Thyroid gland (tissue), 4 donors: ENCODE measurements at regions not wholly inside any gene's neighbourhood (a gene's known extent, or its start where the extent isn't known, plus 50 kb on each side); places are given as distances from the start of the nearest gene placed in this dataset.

Experiments used
- DNase-seq, 2 donors: peaks; one replicate each; pipeline ENCODE4 v3.0.0-alpha.2; 2019
- H3K27ac ChIP-seq, 3 donors: fragments of 200-600 bp; sonication (generic); 1 replicate in 2 of 3; 2 replicates in 1 of 3; pipeline ENCODE4 v1.5.1; 2016 to 2019; ENCODE audit warnings: mild to moderate bottlenecking in 1 of 3, moderate library complexity in 1 of 3
- H3K27me3 ChIP-seq: fragments of 200-600 bp; sonication (generic); one replicate; pipeline ENCODE4 v1.5.1; 2019
- H3K36me3 ChIP-seq, 2 donors: fragments of 200-600 bp; sonication (generic); one replicate each; pipeline ENCODE4 v1.5.1; 2016 to 2019
- H3K4me1 ChIP-seq, 2 donors: fragments of 200-600 bp; sonication (generic); one replicate each; pipeline ENCODE4 v1.5.1; 2017 to 2019
- H3K4me3 ChIP-seq, 3 donors: fragments of 200-600 bp; sonication (generic); replicated peaks in 1 of 3; 1 replicate in 2 of 3; 2 replicates in 1 of 3; pipeline ENCODE4 v1.5.1; 2016; ENCODE audit warnings: mild to moderate bottlenecking in 1 of 3
- H3K9me3 ChIP-seq: fragments of 200-600 bp; sonication (generic); one replicate; pipeline ENCODE4 v1.5.1; 2017
- POLR2A ChIP-seq, 2 donors: fragments of 450-650 bp; IDR thresholded peaks; one replicate each; pipeline ENCODE4 v1.6.1; 2017; ENCODE audit warnings: antibody characterized with exemption in 2 of 2, mild to moderate bottlenecking in 2 of 2, moderate library complexity in 1 of 2
- WGBS, 2 donors: methylation state at CpG; one replicate each; pipeline ENCODE4 v1.1.5; 2017; 5-methylcytosine and 5-hydroxymethylcytosine counted together
- intact Hi-C: fragments of 100-400 bp; cut with DNase I; formaldehyde crosslinking; loops from one replicate; pipeline ENCODE4 v1.15.1; 2023
- TF ChIP-seq, protein P1 (sequence below), 6 experiments: fragments of 200-600 bp in 3 of 6; fragments of 450-650 bp in 3 of 6; sonication (generic) in 3 of 6; IDR thresholded peaks; one replicate each; pipeline ENCODE4 v1.5.1; 2016 to 2019; ENCODE audit warnings: antibody characterized with exemption in 6 of 6, mild to moderate bottlenecking in 2 of 6, inconsistent platforms in 1 of 6, moderate library complexity in 1 of 6

DNA sequence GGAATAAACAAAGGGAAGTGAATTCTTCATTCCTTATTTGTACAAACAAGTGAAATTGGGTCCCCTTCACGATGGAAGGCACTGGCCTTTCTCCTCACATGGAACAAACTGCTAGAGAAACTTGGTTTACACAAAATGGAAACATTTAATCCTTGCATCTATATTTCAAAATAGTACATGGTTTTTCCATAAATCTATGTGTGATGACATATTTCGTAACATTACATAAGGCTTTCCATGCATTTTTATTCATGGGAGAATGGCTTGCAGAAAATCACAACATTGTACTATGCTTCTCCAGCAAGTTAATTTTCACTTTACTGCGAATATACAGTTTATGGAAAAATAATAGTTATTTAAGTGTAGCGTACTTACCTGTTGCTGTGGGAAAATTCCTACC lies 81.0 kb upstream of the CDIN1 start:
- Histone ChIP-seq H3K4me1 (no peaks in the 10 kb centered on the region), H3K27ac (no peak overlapping the region), H3K9me3 (no peaks in the 10 kb centered on the region), H3K4me3 (no peak overlapping the region), H3K27me3 (no peaks in the 10 kb centered on the region), H3K36me3 (no peaks in the 10 kb centered on the region)
- no peak for TF ChIP-seq POLR2A (IDR thresholded peaks at IDR 0.05)
- TF ChIP-seq, protein P1, sequence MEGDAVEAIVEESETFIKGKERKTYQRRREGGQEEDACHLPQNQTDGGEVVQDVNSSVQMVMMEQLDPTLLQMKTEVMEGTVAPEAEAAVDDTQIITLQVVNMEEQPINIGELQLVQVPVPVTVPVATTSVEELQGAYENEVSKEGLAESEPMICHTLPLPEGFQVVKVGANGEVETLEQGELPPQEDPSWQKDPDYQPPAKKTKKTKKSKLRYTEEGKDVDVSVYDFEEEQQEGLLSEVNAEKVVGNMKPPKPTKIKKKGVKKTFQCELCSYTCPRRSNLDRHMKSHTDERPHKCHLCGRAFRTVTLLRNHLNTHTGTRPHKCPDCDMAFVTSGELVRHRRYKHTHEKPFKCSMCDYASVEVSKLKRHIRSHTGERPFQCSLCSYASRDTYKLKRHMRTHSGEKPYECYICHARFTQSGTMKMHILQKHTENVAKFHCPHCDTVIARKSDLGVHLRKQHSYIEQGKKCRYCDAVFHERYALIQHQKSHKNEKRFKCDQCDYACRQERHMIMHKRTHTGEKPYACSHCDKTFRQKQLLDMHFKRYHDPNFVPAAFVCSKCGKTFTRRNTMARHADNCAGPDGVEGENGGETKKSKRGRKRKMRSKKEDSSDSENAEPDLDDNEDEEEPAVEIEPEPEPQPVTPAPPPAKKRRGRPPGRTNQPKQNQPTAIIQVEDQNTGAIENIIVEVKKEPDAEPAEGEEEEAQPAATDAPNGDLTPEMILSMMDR (IDR thresholded peaks at IDR 0.05) = no peak
- WGBS, 2 donors = 86 to 89% methylated on average over 4 of the region's 4 CpGs
- no peak for DNase-seq
- intact Hi-C loops = no loop called here

DNA sequence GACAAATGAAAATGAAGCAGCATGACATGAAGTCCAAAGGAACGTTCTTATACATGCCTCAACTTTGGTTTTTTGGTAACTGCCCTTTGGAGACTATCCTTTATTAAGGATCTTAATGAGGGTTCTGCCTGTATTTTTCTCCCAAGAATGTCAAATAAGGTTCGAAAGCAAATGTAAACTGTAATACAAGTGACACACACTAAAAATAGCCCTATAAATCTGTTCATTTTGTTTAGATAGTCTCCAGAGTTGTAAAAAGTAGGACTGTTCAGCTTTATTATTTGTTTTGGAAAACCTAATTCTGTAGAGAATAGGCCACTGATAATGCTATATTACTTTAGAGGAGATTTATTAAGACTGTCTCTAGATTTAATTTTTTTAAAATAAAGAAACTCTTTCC lies 80.5 kb upstream of the CDIN1 start:
- WGBS, 2 donors = 74 to 78% methylated on average over 2 of the region's 2 CpGs
- H3K4me3 ChIP-seq = no peak overlapping the region
- TF ChIP-seq POLR2A (IDR thresholded peaks at IDR 0.05) = no peak
- TF ChIP-seq, protein P1 (IDR thresholded peaks at IDR 0.05) = no peak
- no peaks in the 10 kb centered on the region for H3K27me3 ChIP-seq
- no peak for DNase-seq
- intact Hi-C loops = no loop called here
- no peaks in the 10 kb centered on the region for H3K9me3 ChIP-seq
- no peaks in the 10 kb centered on the region for H3K4me1 ChIP-seq
- H3K27ac ChIP-seq = no peak overlapping the region
- H3K36me3 ChIP-seq = no peaks in the 10 kb centered on the region

DNA sequence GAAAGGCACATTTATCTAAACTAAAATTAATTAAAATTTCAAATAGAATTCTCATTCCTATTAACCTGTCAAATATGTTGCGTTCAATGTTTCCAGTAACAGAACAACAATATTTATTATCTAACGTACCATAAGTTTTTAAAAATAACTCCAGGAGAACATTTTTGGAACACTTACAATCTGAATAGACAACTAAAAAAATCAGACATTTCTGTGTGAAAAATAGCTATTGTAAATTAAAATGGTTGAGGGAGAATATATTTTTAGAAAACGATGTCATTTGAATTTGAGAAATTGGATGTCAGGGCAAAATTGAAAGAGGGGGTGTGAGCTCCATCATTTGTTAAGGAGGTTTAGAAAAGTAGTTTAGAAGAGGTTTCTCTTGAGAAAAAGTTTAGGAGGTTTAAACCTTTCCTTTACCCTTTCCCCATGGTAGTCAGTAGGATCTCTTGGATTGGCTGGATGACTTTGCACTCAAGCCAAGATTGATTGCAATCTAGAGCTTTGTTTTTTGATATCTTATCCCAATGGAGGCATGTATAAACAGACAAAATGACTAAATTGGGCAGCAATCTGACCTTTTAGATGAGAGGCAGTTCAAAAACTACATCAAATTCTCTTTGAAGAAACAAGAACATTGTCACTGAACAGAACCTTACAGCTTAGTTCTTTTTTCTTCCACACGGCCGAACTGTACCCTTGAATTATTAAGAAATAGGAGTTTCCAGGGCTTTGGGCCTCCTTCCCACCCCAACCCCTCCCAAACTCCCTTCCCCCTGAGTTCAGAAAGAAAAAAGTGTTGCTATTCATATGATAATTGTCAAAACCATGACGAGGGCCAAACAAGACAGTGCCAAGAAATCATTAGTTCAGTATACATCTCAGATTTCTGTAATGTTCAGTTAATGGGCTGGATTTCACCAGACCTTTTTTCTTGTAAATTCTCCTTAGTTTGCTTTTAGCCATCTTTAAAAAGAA lies 79.7 kb upstream of the CDIN1 start:
- intact Hi-C loops = no loop called here
- Histone ChIP-seq H3K36me3 (no peaks in the 10 kb centered on the region), H3K9me3 (no peaks in the 10 kb centered on the region), H3K4me3 (no peak overlapping the region), H3K27ac (no peak overlapping the region), H3K27me3 (no peaks in the 10 kb centered on the region), H3K4me1 (no peaks in the 10 kb centered on the region)
- WGBS, 2 donors = 70 to 73% methylated on average over 6 of the region's 6 CpGs
- no peak for DNase-seq
- TF ChIP-seq, protein P1 (IDR thresholded peaks at IDR 0.05) = no peak
- no peak for TF ChIP-seq POLR2A (IDR thresholded peaks at IDR 0.05)

DNA sequence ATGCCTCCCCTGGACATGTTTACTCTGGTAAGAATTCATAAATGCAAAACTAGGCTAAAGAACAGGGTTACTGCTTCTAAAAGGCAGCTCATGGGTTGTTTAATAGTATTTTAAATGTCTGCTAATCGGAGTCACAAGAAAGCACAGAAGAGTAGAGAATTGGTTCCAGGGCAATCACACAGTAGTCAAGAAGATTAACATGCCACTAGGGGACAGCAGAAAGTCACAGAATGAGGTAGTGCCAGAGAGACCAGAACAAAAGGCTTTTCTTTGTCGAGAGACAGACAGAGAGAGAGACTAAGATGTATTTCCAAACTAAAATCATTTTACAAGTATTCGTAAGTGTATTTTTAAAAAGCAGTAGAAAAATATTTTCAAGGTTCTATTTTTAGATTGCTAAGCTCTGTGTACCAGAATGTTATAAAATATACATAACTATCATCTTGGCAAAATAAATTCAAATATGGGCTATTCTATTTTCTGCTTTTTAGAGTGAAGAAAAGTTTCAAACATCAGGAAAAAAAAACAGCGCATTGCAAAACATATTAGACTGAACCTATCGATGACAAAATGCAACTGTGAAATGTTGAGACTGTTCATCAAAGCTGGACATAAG lies 78.3 kb upstream of the CDIN1 start:
- no peaks in the 10 kb centered on the region for H3K4me1 ChIP-seq
- intact Hi-C loops = no loop called here
- WGBS, 2 donors = 33 to 34% methylated on average over 5 of the region's 5 CpGs
- peak in 1 of 2 donors; percentile 1 for DNase-seq
- TF ChIP-seq POLR2A (IDR thresholded peaks at IDR 0.05) = no peak
- TF ChIP-seq, protein P1 (IDR thresholded peaks at IDR 0.05) = peak; percentile 22 to 82 (median 62)
- no peaks in the 10 kb centered on the region for H3K36me3 ChIP-seq
- H3K27me3 ChIP-seq = no peaks in the 10 kb centered on the region
- H3K9me3 ChIP-seq = no peaks in the 10 kb centered on the region
- no peak overlapping the region for H3K27ac ChIP-seq
- no peak overlapping the region for H3K4me3 ChIP-seq

DNA sequence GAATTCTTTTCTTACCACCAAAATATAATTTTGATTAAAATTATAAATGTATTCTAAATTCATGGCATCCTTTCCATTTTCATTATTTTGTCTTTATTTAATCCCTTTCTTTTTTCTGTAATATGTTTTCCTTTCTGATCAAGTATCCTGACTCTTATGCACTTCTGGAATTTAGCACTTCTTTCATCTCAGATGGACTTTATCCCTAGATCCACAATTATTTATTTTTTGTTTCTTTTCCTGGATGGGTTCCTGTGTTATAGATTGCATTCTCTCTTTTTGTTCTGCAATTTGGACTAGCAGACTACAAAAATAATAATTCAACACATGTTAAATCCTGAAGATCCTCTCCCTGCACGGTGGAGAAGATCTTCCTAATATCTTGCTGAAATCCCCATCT lies 76.9 kb upstream of the CDIN1 start:
- Histone ChIP-seq H3K27me3 (no peaks in the 10 kb centered on the region), H3K4me1 (no peaks in the 10 kb centered on the region), H3K36me3 (no peaks in the 10 kb centered on the region), H3K4me3 (no peak overlapping the region), H3K9me3 (no peaks in the 10 kb centered on the region), H3K27ac (no peak overlapping the region)
- no peak for DNase-seq
- intact Hi-C loops = no loop called here
- TF ChIP-seq, protein P1 (IDR thresholded peaks at IDR 0.05) = no peak
- no peak for TF ChIP-seq POLR2A (IDR thresholded peaks at IDR 0.05)
- WGBS, 2 donors = 76 to 86% methylated on average over 1 of the region's 1 CpG
